CD14-positive monocyte (primary cell): ENCODE measurements at regions not wholly inside any gene's neighbourhood (a gene's known extent, or its start where the extent isn't known, plus 50 kb on each side); places are given as distances from the start of the nearest gene placed in this dataset.
"Not testable (repeated sequence)": the region's sequence is repeated elsewhere in the genome, so short reads cannot be mapped to it uniquely, and the experiment has no call there.

Experiments
- DNase-seq, 3 donors: peaks; one replicate each; pipeline ENCODE4 v3.0.0-alpha.2; 2011 to 2022
- H2AFZ ChIP-seq: 2 replicates; pipeline ENCODE4 v1.6.0; 2012; ENCODE audit warnings: mild to moderate bottlenecking, low read depth, low read length, inconsistent platforms; ENCODE audit not compliant: insufficient read depth, poor library complexity, severe bottlenecking
- H3K27ac ChIP-seq, 2 donors: 1 replicate in 1 of 2; 2 replicates in 1 of 2; pipeline ENCODE4 v1.5.1; 2012 to 2013; ENCODE audit warnings: low read length in 2 of 2, control low read depth in 1 of 2, inconsistent platforms in 1 of 2, low read depth in 1 of 2, mild to moderate bottlenecking in 1 of 2
- H3K27me3 ChIP-seq, 2 donors: one replicate each; pipeline versions ENCODE4 v1.6.0 to v1.6.1; 2011 to 2013; ENCODE audit warnings: low read length in 2 of 2; ENCODE audit not compliant: control insufficient read depth in 2 of 2, insufficient read depth in 2 of 2
- H3K36me3 ChIP-seq, 2 donors: replicated peaks in 1 of 2; 1 replicate in 1 of 2; 2 replicates in 1 of 2; pipeline versions ENCODE4 v1.5.1 to v1.6.1; 2012 to 2013; ENCODE audit warnings: low read length in 2 of 2, control low read depth in 1 of 2, inconsistent platforms in 1 of 2, mild to moderate bottlenecking in 1 of 2; ENCODE audit not compliant: insufficient read depth in 2 of 2, control insufficient read depth in 1 of 2
- H3K4me1 ChIP-seq, 2 donors: 1 replicate in 1 of 2; 2 replicates in 1 of 2; pipeline versions ENCODE4 v1.5.1 to v1.6.1; 2012 to 2013; ENCODE audit warnings: low read length in 2 of 2, control low read depth in 1 of 2, inconsistent platforms in 1 of 2, mild to moderate bottlenecking in 1 of 2, moderate library complexity in 1 of 2; ENCODE audit not compliant: insufficient read depth in 2 of 2, control insufficient read depth in 1 of 2
- H3K4me2 ChIP-seq: replicated peaks from 2 replicates; pipeline ENCODE3; 2012; ENCODE audit warnings: low read length, moderate library complexity, mild to moderate bottlenecking; ENCODE audit not compliant: poor library complexity, severe bottlenecking; ENCODE audit errors: extremely low read depth
- H3K4me3 ChIP-seq, 3 experiments: fragments of 200-600 bp in 1 of 3; sonication (generic) in 1 of 3; replicated peaks in 1 of 3; 1 replicate in 2 of 3; 2 replicates in 1 of 3; pipeline ENCODE4 v1.5.1; 2011 to 2013; ENCODE audit warnings: low read length in 3 of 3, mild to moderate bottlenecking in 3 of 3, control low read depth in 2 of 3, low read depth in 2 of 3, inconsistent platforms in 1 of 3, moderate library complexity in 1 of 3
- H3K79me2 ChIP-seq: 2 replicates; pipeline ENCODE4 v1.6.0; 2012; ENCODE audit warnings: mild to moderate bottlenecking, control low read depth, inconsistent platforms, low read length, moderate library complexity; ENCODE audit not compliant: insufficient read depth
- H3K9ac ChIP-seq: 2 replicates; pipeline ENCODE4 v1.6.0; 2017; ENCODE audit warnings: low read length, mild to moderate bottlenecking; ENCODE audit not compliant: insufficient read depth, poor library complexity, severe bottlenecking
- H3K9me3 ChIP-seq, 2 donors: replicated peaks in 1 of 2; 1 replicate in 1 of 2; 2 replicates in 1 of 2; pipeline versions ENCODE4 v1.5.1 to v1.6.1; 2012 to 2013; ENCODE audit warnings: low read length in 2 of 2, control low read depth in 1 of 2; ENCODE audit not compliant: control insufficient read depth in 1 of 2, insufficient read depth in 1 of 2
- H4K20me1 ChIP-seq: 2 replicates; pipeline ENCODE4 v1.6.0; 2012; ENCODE audit warnings: mild to moderate bottlenecking, low read length, control low read depth, moderate library complexity; ENCODE audit not compliant: insufficient read depth
- H3K27ac Mint-ChIP-seq, 7 donors: one replicate each; pipeline ENCODE4 v1.8.0; 2020; ENCODE audit warnings: mild to moderate bottlenecking in 7 of 7, mixed read lengths in 7 of 7, moderate library complexity in 6 of 7, inconsistent platforms in 2 of 7
- H3K27me3 Mint-ChIP-seq, 3 donors: one replicate each; pipeline ENCODE4 v1.8.0; 2021 to 2022; ENCODE audit warnings: low read depth in 3 of 3, mild to moderate bottlenecking in 3 of 3, mixed read lengths in 3 of 3, moderate library complexity in 3 of 3, inconsistent platforms in 1 of 3
- H3K36me3 Mint-ChIP-seq, 2 donors: one replicate each; pipeline ENCODE4 v1.8.0; 2020; ENCODE audit warnings: mixed read lengths in 2 of 2, inconsistent platforms in 1 of 2, mild to moderate bottlenecking in 1 of 2
- H3K4me1 Mint-ChIP-seq: one replicate; pipeline ENCODE4 v1.8.0; 2020; ENCODE audit warnings: mild to moderate bottlenecking, mixed read lengths
- H3K4me3 Mint-ChIP-seq, 2 donors: one replicate each; pipeline ENCODE4 v1.8.0; 2020; ENCODE audit warnings: mild to moderate bottlenecking in 2 of 2, mixed read lengths in 2 of 2, moderate library complexity in 1 of 2
- H3K9me3 Mint-ChIP-seq, 7 donors: one replicate each; pipeline ENCODE4 v1.8.0; 2020 to 2022; ENCODE audit warnings: mixed read lengths in 7 of 7, mild to moderate bottlenecking in 6 of 7, moderate library complexity in 6 of 7, inconsistent platforms in 2 of 7
- CTCF ChIP-seq: fragments of 200-600 bp; IDR thresholded peaks from one replicate; pipeline ENCODE4 v1.8.0; 2022; ENCODE audit warnings: antibody characterized with exemption, mild to moderate bottlenecking
- WGBS: methylation state at CpG from one replicate; pipeline ENCODE4 v1.1.5; 2013; ENCODE audit warnings: missing lambda C conversion rate; ENCODE audit not compliant: insufficient coverage; 5-methylcytosine and 5-hydroxymethylcytosine counted together
- intact Hi-C, 2 donors: fragments of 100-400 bp; cut with micrococcal nuclease; formaldehyde crosslinking; loops; one replicate each; pipeline versions ENCODE4 v1.15.0 to v1.15.1; 2023

GRCh38 chrY:12427361-12427760 lies 273.7 kb upstream of the USP9Y start:
- no peak for TF ChIP-seq CTCF
- H3K79me2 ChIP-seq = no peaks in the 10 kb centered on the region
- H3K4me2 ChIP-seq = no peak overlapping the region
- no peak overlapping the region for H3K4me3 ChIP-seq
- no peak overlapping the region for H3K27ac ChIP-seq
- H2AFZ ChIP-seq = no peak overlapping the region
- no peaks in the 10 kb centered on the region for H3K36me3 Mint-ChIP-seq
- 87% methylated on average over 3 of the region's 5 CpGs for WGBS
- no peaks in the 10 kb centered on the region for H3K4me1 Mint-ChIP-seq
- no peaks in the 10 kb centered on the region for H3K9me3 ChIP-seq
- H3K4me3 Mint-ChIP-seq = no peak overlapping the region
- H3K4me1 ChIP-seq = no peaks in the 10 kb centered on the region
- no peak for DNase-seq
- H3K27me3 ChIP-seq = no peaks in the 10 kb centered on the region
- no peak overlapping the region for H3K27ac Mint-ChIP-seq
- no peaks in the 10 kb centered on the region for H3K36me3 ChIP-seq
- H3K9ac ChIP-seq = no peak overlapping the region
- H3K27me3 Mint-ChIP-seq = no peaks in the 10 kb centered on the region
- no peaks in the 10 kb centered on the region for H4K20me1 ChIP-seq
- intact Hi-C loops = no loop called here
- H3K9me3 Mint-ChIP-seq = no peaks in the 10 kb centered on the region

- Histone ChIP-seq H3K4me1 (no peaks in the 10 kb centered on the region), H3K27me3 (no peaks in the 10 kb centered on the region)
- H3K9me3 Mint-ChIP-seq = no peaks in the 10 kb centered on the region
These were observed 269.5 kb upstream of the USP9Y start for GRCh38 chrY:12431546-12431945.

GRCh38 chrY:12438823-12439222 lies 262.2 kb upstream of the USP9Y start:
- H3K4me1 ChIP-seq, H3K27ac Mint-ChIP-seq, H3K4me3 ChIP-seq, DNase-seq, H3K9me3 Mint-ChIP-seq, H2AFZ ChIP-seq, intact Hi-C loops, H3K36me3 ChIP-seq, H3K27me3 ChIP-seq, H3K36me3 Mint-ChIP-seq, H3K9me3 ChIP-seq, H3K4me3 Mint-ChIP-seq, H3K79me2 ChIP-seq, H3K9ac ChIP-seq, H3K4me2 ChIP-seq, H3K27ac ChIP-seq, H4K20me1 ChIP-seq, H3K27me3 Mint-ChIP-seq, H3K4me1 Mint-ChIP-seq: not testable (repeated sequence)
- no CpG with 5 or more reads among the region's 6 CpGs for WGBS

More at GRCh38 chrY:12431546-12431945, 269.5 kb upstream of the USP9Y start:
- H3K9ac ChIP-seq = no peak overlapping the region
- H3K27ac ChIP-seq = no peak overlapping the region
- no peaks in the 10 kb centered on the region for H3K36me3 Mint-ChIP-seq
- H3K9me3 ChIP-seq = no peaks in the 10 kb centered on the region
- no peaks in the 10 kb centered on the region for H3K4me1 Mint-ChIP-seq
- no CpG with 5 or more reads among the region's 6 CpGs for WGBS
- H3K4me2 ChIP-seq = no peak overlapping the region
- no peak overlapping the region for H2AFZ ChIP-seq
- H3K4me3 ChIP-seq = no peak overlapping the region
- H3K79me2 ChIP-seq = no peaks in the 10 kb centered on the region
- H3K27me3 Mint-ChIP-seq = no peaks in the 10 kb centered on the region
- no peaks in the 10 kb centered on the region for H3K36me3 ChIP-seq
- no peak for TF ChIP-seq CTCF
- H3K4me3 Mint-ChIP-seq = no peak overlapping the region
- no peaks in the 10 kb centered on the region for H4K20me1 ChIP-seq
- no peak for DNase-seq
- H3K27ac Mint-ChIP-seq = no peak overlapping the region
- intact Hi-C loops = no loop called here
